ENCODE measurements at regions not wholly inside any gene's neighbourhood (a gene's known extent, or its start where the extent isn't known, plus 50 kb on each side); places are given as distances from the start of the nearest gene placed in this dataset.

DNA sequence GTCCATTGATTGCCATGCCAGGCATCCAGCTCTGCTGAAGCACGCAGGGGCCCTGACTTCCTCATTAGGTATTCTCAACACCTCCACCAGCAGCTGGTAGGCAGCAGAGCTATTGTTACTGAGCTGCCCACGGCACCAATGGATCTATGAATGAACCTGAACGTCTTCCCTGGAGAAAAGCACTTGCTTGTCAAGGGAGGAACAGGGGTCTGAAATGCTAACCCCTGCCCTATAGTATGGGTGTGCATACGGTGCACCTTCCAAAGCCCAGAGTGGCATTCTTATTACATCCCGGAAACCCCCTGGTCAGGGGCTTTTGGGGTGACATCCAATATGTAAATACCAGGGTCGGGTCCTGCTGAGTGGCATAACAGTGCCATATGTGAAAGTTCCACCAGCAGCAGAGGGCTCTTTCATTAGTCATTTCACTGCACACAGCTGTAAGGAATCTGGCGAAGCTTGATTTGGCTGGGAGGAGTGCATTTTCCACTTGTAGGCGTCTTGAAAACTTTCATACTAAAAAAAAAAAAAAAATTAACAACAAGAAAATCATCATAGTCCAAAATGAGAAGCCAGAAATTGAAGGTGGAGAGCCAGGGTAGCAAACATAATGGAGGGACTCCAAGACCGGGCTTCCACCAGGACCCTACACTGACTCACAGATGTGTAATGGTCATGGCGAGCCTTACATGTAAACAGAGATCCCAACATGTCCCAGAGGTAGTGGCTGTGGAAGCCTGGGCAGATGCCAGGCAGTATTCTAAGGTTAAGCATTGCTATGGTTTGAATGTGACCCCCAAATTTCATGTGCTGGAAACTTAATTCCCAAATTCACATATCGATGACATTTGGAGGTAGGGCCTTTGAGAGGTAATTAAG, 58.8 kb upstream of the PRDX6 start:
- TF ChIP-seq, protein P1, sequence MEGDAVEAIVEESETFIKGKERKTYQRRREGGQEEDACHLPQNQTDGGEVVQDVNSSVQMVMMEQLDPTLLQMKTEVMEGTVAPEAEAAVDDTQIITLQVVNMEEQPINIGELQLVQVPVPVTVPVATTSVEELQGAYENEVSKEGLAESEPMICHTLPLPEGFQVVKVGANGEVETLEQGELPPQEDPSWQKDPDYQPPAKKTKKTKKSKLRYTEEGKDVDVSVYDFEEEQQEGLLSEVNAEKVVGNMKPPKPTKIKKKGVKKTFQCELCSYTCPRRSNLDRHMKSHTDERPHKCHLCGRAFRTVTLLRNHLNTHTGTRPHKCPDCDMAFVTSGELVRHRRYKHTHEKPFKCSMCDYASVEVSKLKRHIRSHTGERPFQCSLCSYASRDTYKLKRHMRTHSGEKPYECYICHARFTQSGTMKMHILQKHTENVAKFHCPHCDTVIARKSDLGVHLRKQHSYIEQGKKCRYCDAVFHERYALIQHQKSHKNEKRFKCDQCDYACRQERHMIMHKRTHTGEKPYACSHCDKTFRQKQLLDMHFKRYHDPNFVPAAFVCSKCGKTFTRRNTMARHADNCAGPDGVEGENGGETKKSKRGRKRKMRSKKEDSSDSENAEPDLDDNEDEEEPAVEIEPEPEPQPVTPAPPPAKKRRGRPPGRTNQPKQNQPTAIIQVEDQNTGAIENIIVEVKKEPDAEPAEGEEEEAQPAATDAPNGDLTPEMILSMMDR (IDR thresholded peaks at IDR 0.05) = no peak
- no peak for TF ChIP-seq POLR2A (IDR thresholded peaks at IDR 0.05)

Measured in adrenal gland (tissue), 5 donors.